ENCODE measurements at regions not wholly inside any gene's neighbourhood (a gene's known extent, or its start where the extent isn't known, plus 50 kb on each side); places are given as distances from the start of the nearest gene placed in this dataset.
"Not testable (repeated sequence)": the region's sequence is repeated elsewhere in the genome, so short reads cannot be mapped to it uniquely, and the experiment has no call there.

DNA sequence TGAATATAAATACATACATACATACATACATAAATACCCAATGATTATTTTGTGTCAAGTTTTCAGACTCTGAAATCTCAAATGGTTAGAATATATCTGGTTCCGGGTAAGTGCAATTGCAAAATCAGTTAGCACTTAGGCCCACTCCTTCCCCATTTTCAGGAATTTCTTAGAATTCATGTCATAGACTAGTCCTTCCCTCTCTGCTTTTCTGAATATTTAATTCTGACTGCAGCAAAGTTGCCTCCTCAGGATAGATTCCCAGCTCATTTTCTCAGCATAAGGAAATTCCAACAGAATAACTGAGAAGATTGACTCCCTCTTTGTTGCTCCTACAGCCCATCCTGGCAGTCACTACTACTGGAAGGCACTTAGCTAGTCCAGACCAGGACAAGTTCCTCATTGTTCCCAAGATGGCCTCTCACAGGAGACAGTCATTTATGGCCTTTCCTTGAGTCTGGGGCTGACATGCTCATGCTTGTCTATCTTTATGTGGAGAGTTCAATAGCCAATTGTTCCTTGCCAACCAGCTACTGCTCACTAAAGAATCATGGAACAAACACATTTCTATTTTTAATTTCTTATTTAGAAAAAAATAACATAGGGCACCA, 142.9 kb upstream of the ITGB1 start:
- no peak for DNase-seq

- DNase-seq: no peak
Measured at GRCh38 chr10:33099748-33100147, 141.7 kb upstream of the ITGB1 start.

DNA sequence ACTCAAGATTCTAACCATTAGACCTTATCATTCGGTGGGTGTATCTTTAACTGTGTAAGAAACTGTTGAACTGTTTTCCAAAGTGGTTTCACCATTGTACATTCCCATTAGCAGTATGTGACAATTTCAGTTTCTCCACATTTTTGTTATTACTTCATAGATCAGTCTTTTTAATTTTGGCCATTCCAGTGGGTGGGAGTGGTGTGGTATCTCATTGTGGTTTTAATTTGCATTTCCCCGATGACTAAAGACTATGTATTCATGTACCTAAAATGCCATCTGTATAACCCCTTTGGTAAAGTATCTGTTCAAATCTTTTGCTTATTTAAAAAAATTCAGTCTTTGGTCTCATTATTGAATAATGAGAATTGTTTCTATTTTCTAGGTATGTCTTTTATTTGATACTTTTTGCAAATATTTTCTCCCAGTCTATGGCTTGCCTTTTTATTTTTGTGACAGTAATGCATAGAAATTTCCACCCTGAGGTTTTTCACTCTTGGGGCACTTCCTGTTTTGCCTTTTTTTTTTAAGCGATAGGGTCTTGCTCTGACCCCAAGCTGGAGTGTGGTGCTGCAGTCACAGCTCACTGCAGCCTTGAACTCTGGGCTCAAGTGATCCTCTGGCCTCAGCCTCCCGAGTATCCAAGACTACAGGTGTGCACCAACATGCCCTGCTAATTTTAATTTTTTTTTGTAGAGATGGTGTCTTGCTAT, 141.1 kb upstream of the ITGB1 start:
- DNase-seq: no peak

DNA sequence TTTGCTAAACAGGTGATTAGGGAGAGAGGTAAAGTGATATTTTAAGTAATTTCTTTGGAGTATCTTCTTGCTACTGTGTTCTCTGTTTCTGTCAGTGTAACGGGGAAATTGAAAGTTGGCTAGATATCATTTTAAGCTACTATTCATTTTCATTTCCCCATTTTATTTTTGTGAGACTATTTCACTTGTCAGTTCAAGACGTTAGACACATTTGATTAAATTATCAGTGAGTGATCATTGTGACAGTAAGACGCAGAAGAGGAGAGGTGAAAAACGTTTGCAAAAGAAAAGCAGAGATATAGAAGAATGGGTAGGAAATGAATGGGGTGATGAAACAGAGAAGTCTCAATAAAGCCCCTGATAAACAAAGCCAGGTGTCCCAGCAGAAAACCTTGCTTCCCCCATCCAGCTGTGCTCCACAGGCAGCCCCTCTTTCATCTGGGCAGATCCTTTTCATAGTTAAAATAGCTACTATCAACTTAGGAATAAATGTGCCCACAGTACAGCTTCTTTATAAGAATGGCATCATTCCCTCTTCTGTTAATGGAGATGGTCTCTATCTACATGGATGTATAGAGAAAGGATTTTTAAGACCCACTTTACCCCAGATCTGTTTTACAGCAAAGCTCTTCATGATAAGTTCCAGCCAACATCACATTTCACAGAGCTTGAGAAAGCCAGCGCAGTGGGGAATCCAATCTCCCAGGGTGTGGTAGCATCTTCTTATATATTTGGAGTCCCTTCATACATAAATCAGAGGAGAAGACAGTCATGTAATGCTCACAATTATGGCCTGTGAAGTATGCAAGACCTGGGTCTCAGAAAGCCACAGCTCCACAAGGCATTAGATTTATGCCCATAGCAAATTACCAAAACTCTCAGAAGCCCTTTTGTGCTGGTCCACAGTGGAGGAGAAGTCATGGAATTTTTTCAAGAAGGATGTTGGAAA, 138.1 kb upstream of the ITGB1 start:
- no peak for DNase-seq

DNA sequence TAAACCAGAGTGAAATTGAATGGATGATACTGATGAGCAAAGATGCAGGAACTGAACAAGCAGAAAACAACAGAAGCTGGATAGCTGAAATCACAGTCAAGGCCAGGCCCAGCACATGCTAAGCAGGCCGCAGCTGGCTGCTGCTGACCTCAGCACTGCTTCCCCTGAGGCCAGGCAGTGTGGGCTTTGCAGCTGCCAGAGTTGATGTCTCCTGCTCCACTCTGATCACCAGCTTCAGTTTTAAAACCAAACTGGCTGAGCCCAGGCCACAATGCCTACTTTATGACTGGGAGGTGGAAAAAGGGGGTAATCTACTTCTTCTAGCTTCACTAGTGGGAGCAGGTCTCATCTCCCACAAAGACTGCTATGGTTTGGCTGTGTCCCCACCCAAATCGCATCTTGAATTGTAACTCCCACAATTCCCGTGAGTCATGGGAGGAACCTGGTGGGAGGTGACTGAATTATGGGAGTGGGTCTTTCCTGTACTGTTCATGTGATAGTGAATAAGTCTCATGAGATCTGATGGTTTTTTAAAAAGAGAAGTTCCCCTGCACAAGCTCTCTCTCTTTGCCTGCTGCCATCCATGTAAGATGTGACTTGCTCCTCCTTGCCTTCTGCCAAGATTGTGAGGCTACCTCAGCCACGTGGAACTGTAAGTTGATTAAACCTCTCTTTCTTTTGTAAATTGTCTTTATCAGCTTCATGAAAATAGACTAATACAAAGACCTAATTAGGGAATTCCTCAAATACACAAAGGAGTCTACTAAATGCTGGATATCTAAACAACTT, 136.4 kb upstream of the ITGB1 start:
- DNase-seq: no peak

GRCh38 chr10:33093362-33093761, 135.3 kb upstream of the ITGB1 start:
- no peak for DNase-seq

DNA sequence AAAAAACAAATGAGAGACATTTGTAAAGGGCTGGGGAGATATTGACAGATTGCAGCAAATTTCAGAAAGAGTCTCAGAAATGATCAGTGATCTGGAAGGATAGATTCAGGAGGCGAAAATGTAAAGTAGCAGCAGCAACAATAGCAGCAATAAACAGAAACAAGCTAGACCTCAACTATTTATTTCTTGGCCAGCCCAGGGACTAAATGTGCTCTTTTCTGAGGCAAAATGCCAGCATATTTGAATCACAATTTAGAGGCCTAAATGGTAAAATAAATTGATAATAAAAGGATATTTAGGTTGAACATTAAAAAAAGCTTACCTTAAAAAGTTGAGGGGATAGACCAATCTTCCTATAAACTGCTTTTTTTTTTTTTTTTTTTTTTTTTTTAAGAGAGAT, 134.6 kb upstream of the ITGB1 start:
- no peak for DNase-seq

- no peak for DNase-seq
Measured at GRCh38 chr10:33091201-33091600, 133.2 kb upstream of the ITGB1 start.

DNA sequence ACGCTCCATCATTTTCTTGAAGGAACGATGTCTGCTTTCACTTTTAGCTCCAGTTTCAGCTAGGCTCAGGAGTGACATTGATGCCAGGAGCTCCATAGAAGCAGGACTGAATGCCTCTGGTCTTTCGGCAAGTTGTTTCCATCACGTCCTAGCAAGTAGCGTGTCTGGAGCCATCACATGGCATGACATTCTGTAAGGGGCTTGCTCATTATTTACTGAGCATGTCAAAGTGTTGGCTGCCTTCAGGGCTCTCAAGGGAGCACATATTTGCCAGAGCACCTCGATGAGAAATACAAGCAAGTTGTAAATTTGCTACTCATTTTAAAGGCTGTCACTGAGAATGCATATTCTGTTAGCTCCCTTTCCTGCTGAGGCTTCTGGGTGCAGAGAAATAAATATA, 131.0 kb upstream of the ITGB1 start:
- no peak for DNase-seq

GRCh38 chr10:33087922-33088321, 129.9 kb upstream of the ITGB1 start:
- DNase-seq: no peak

DNA sequence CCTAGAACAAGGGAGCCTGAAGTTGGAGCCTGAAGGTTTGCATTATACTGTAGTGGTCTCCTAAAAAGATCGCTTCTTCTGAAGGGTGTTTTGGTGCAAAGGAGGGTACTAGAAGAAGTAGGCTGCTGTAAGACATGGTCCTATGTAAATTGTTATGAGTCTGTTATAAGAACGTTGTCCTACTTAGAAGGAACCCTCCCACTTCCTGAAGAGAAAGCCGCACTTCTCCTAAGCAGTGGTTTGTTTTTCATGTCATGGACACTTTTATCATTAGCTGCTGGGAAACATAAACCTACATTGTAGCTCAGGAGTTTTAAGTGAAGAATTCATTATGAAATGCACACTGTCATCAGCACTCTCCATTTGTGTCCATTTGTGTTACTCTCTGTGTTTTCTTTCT, 129.1 kb upstream of the ITGB1 start:
- DNase-seq: no peak

- no peak for DNase-seq
Measured at GRCh38 chr10:33086100-33086499, 128.1 kb upstream of the ITGB1 start.

DNA sequence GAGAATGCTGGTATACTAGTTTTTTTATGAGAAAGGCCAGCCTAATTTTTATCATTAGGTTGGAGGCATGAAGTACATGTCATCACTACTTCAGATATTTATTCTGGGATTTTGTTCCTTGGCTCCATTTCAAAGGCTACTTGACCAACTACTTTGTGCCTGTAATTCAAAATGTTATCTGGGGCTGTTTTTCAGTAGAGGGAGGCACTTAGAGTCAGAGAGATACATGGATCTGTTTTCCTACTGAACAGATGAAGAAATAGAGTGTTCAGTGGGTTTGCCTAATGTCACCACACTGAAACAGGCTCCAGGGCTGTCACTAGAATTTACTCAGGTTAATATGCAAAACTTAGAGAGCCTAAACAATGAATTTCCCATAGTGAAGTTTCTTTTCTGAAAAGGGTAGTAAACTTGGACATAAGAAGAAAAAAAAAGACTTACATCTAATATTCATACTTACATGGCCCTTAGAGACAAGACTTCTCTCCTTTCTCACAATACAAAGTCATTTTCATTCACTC, 127.3 kb upstream of the ITGB1 start:
- no peak for DNase-seq

GRCh38 chr10:33084453-33084852, 126.4 kb upstream of the ITGB1 start:
- DNase-seq: no peak

GRCh38 chr10:33082373-33082895, 124.4 kb upstream of the ITGB1 start:
- DNase-seq: peak; percentile 56

DNA sequence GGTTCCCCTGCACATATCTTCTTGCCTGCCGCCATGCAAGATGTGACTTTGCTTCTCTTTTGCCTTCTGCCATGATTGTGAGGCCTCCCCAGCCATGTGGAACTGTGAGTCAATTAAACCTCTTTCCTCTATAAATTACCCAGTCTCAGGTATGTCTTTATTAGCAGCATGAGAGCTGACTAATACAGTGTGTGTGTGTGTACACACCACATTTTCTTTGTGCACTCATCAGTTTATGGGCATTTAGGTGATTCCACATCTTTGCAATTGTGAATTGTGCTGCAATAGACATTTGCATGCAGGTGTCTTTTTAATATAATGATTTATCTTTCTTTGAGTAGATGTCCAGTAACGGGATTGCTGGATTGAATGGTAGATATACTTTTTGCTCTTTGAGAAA, 122.4 kb upstream of the ITGB1 start:
- not testable (repeated sequence) for DNase-seq

GRCh38 chr10:33074443-33074842, 116.4 kb upstream of the ITGB1 start:
- DNase-seq: no peak

DNA sequence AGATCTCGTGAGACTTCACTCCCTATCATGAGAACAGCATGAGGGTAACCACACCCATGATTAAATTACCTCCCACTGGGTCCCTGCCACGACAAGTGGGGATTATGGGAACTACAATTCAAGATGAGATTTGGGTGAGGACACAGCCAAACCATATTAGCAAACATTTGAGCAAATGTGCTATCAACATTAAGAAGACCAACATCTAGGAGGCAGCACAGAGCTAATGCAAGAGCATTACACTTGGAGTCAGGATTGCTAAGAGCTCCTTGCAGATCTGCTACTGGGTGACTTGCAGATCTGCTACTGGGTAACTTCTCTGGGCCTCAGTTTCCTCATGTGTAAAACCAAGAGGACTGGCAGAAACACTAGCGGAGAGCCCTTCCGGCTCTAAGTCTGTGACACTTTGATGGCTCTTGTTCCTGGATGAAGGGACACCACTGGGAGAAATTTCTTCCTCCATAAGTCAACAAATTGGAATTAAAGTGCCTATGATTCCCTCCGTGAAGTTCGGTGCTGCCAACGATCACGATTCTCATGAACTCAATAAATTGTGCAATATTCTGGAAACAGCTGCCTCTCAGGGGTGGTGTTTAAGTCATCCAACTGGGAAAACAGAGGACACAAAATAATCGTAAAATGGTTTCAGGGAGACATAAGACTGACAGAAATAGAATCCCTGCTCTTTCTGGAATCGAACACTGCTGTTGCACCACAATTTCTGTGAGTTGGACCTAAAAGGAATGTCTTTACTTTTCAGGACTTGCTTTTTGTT, 115.8 kb upstream of the ITGB1 start:
- no peak for DNase-seq

DNA sequence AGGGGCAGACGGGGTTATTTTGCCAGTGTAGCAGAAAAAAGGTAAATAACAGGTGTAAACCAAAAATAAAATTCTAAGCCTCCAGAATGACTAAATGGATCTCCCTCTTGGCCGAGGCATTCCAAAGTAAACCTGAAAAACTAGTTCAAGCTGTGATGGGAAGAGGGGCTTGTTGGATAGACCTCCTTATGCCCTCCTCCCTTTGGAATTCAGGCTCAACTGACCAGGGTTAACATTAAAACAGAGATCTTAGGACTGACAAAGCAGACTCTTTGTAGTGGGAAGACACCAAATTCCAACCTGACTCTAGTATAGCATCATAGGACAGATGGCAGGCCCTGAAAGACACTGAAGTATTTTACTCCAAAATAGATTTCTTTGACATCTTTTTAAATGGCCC, 113.8 kb upstream of the ITGB1 start:
- DNase-seq: no peak

DNA sequence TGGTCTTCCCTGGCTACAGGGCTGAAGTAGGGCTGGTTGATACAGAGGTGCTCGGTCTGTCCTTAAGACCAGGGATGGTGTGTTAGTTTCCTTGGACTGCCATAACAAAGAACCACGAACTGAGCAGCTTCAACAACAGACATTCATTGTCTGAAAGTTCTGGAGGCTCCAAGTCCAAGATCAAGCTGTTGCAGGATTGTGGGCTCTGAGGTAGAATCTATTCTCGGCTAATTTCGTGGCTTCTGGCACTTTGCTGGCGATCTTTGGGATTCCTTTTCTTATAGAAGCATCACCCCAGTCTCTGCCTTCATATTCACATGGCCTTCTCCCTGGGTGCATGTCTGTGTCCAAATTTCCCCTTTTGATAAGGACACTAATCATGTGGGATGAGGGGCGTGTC, 112.1 kb upstream of the ITGB1 start:
- no peak for DNase-seq

GRCh38 chr10:33067917-33068316, 109.9 kb upstream of the ITGB1 start:
- DNase-seq: no peak

DNA sequence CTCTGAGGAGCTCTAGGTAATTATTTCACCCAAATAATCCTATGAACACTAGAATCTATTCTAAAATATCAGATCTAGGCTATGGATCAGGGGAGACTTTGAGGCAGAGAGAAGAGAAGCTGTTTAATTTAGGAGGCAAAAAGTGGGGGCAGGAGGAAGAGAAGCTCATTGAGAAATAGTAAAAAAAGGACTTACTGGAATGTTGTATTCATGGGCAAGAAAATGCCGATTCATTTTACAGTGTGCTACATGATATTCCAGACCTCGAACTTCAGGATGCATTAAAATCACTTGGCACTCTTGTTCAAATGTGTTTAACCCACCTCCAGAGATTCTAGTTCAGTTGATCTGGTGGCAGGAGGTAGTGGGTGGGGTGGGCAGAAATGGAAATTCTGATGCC, 109.5 kb upstream of the ITGB1 start:
- DNase-seq: no peak

Data from NCI-H82 (cell line).